GM12892 (cell line): ENCODE measurements at regions not wholly inside any gene's neighbourhood (a gene's known extent, or its start where the extent isn't known, plus 50 kb on each side); places are given as distances from the start of the nearest gene placed in this dataset.

Experiments used
- POLR2A ChIP-seq: IDR thresholded peaks from 2 replicates; pipeline ENCODE4 v1.6.1; 2011; ENCODE audit warnings: low read depth, low read length, control low read depth
- POLR2AphosphoS5 ChIP-seq: IDR thresholded peaks from 2 replicates; pipeline ENCODE4 v1.6.1; 2011; ENCODE audit warnings: low read depth, low read length, control low read depth

DNA sequence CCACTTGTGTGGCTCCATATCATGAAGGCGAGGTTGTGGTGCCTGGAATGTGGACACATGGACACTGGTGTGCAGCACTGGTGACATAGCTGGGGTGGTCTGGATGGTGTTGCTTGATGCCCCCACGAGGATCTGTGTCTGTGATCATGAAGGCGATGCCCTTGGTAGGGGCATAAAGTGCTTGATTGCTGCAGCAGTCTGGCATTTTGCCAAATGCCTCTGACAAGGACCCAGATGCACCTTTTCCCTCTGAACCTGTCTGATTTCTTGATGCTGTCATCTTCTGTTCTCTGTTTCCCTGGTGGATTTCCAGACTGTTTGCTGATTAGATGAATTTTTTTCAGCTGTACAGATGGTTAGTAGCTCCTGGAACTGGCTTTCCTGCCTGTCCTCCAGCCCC lies 752.0 kb upstream of the HS6ST1 start:
- no peak for TF ChIP-seq POLR2AphosphoS5
- TF ChIP-seq POLR2A: no peak
